Endothelial cell of umbilical vein (primary cell): ENCODE measurements at regions not wholly inside any gene's neighbourhood (a gene's known extent, or its start where the extent isn't known, plus 50 kb on each side); places are given as distances from the start of the nearest gene placed in this dataset.

Source experiments
- BruUV-seq: library from RNA; stranded (reverse); fragments of 400-500 nt; replicated peaks from 2 replicates; lab custom pipeline; 2021; lab: Mats Ljungman, UMichigan
- CTCF ChIA-PET: fragments of 300-600, 350-600 bp; sonication (Branson Sonifier 250); formaldehyde crosslinking; loops from one replicate; lab custom pipeline; 2021; ENCODE audit warnings: antibody characterized with exemption, inconsistent platforms; lab: Charles Lee
- POLR2A ChIA-PET: fragments of 300-600, 350-600 bp; sonication (Branson Sonifier 250); formaldehyde crosslinking; loops from one replicate; lab custom pipeline; 2021; ENCODE audit warnings: antibody characterized with exemption, inconsistent platforms; lab: Charles Lee
- DNase-seq: peaks from one replicate; pipeline ENCODE4 v3.0.0-alpha.2; 2011; ENCODE audit warnings: low read depth, low spot score
- FAIRE-seq: peaks from 2 replicates; lab custom pipeline; 2011; peaks lifted over from hg19 to GRCh38; lab: Jason Lieb, UNC
- H2AFZ ChIP-seq: 2 replicates; pipeline ENCODE4 v1.6.0; 2012; ENCODE audit warnings: low read depth, low read length, control low read depth, inconsistent platforms
- H3K27ac ChIP-seq: 2 replicates; pipeline ENCODE4 v1.5.1; 2011; ENCODE audit warnings: low read depth, mild to moderate bottlenecking, control low read depth, low read length, moderate library complexity; ENCODE audit not compliant: insufficient read depth
- H3K27me3 ChIP-seq, 2 experiments: 2 replicates each; pipeline versions ENCODE4 v1.6.0 to v1.6.1; 2011; ENCODE audit warnings: low read length in 2 of 2, mixed read lengths in 1 of 2; ENCODE audit not compliant: control insufficient read depth in 2 of 2, insufficient read depth in 2 of 2
- H3K36me3 ChIP-seq, 2 experiments: 2 replicates in 1 of 2; 3 replicates in 1 of 2; pipeline ENCODE4 v1.5.1; 2011; ENCODE audit warnings: low read length in 2 of 2, mild to moderate bottlenecking in 1 of 2, moderate library complexity in 1 of 2; ENCODE audit not compliant: control insufficient read depth in 2 of 2, insufficient read depth in 2 of 2; ENCODE audit errors: extremely low read depth in 1 of 2
- H3K4me1 ChIP-seq: 3 replicates; pipeline ENCODE4 v1.5.1; 2011; ENCODE audit warnings: mild to moderate bottlenecking, low read length; ENCODE audit not compliant: control insufficient read depth, insufficient read depth; ENCODE audit errors: extremely low read depth
- H3K4me2 ChIP-seq: 2 replicates; pipeline ENCODE4 v1.6.1; 2011; ENCODE audit warnings: low read length, control low read depth, mixed read lengths; ENCODE audit not compliant: insufficient read depth
- H3K4me3 ChIP-seq, 3 experiments: fragments of 200-600 bp in 1 of 3; sonication (generic), shearing (Covaris generic) in 1 of 3; replicated peaks in 1 of 3; 2 replicates each; pipeline ENCODE4 v1.5.1; 2011 to 2016; ENCODE audit warnings: control low read depth in 3 of 3, low read length in 3 of 3, mild to moderate bottlenecking in 2 of 3, inconsistent platforms in 1 of 3, low read depth in 1 of 3, moderate library complexity in 1 of 3; ENCODE audit not compliant: insufficient read depth in 1 of 3
- H3K79me2 ChIP-seq: 2 replicates; pipeline ENCODE4 v1.6.0; 2012; ENCODE audit warnings: low read length, inconsistent platforms; ENCODE audit not compliant: control insufficient read depth, insufficient read depth
- H3K9ac ChIP-seq: replicated peaks from 2 replicates; pipeline ENCODE3; 2011; ENCODE audit warnings: low read length, control low read depth; ENCODE audit not compliant: insufficient read depth; ENCODE audit errors: extremely low read depth
- H3K9me1 ChIP-seq: replicated peaks from 3 replicates; pipeline ENCODE4 v1.6.0; 2011; ENCODE audit warnings: mild to moderate bottlenecking, low read length; ENCODE audit not compliant: control insufficient read depth, insufficient read depth; ENCODE audit errors: extremely low read depth
- H3K9me3 ChIP-seq: replicated peaks from 2 replicates; pipeline ENCODE4 v1.5.1; 2012; ENCODE audit warnings: low read length, inconsistent platforms; ENCODE audit not compliant: control insufficient read depth, insufficient read depth
- H4K20me1 ChIP-seq: replicated peaks from 2 replicates; pipeline ENCODE3; 2011; ENCODE audit warnings: mild to moderate bottlenecking, low read length; ENCODE audit not compliant: control insufficient read depth, insufficient read depth; ENCODE audit errors: extremely low read depth
- EZH2 ChIP-seq: IDR thresholded peaks from 2 replicates; pipeline ENCODE4 v1.6.1; 2012; ENCODE audit warnings: borderline replicate concordance, low read depth, mild to moderate bottlenecking, moderate library complexity, low read length, inconsistent platforms; ENCODE audit not compliant: severe bottlenecking
- FOS ChIP-seq: IDR thresholded peaks from 2 replicates; pipeline ENCODE4 v1.6.1; 2011; ENCODE audit warnings: mild to moderate bottlenecking, low read length, moderate library complexity, borderline replicate concordance; ENCODE audit not compliant: insufficient read depth
- GATA2 ChIP-seq: IDR thresholded peaks from 2 replicates; pipeline ENCODE4 v1.7.0; 2011; ENCODE audit warnings: low read depth, mild to moderate bottlenecking, moderate library complexity, mixed read lengths, low read length; ENCODE audit not compliant: insufficient read length, insufficient read depth
- JUN ChIP-seq: IDR thresholded peaks from 2 replicates; pipeline ENCODE4 v1.6.1; 2011; ENCODE audit warnings: borderline replicate concordance, low read depth; ENCODE audit not compliant: insufficient read length, insufficient read depth
- POLR2A ChIP-seq: IDR thresholded peaks from 2 replicates; pipeline ENCODE4 v1.6.1; 2012; ENCODE audit warnings: low read depth, mild to moderate bottlenecking, control low read depth, low read length
- dilution Hi-C: fragments of 300-500 bp; cut with MboI; formaldehyde crosslinking; loops from one replicate; pipeline ENCODE4 v1.15.0; 2019; ENCODE audit warnings: low sequenced_read_pairs; ENCODE audit not compliant: extremely low pct_ligation_motif_present
- intact Hi-C: fragments of 100-400 bp; cut with micrococcal nuclease; formaldehyde crosslinking; loops from one replicate; pipeline ENCODE4 v1.10.0; 2022
- TF ChIP-seq, protein P1 (sequence below), 2 donors: IDR thresholded peaks; 1 replicate in 1 of 2; 2 replicates in 1 of 2; pipeline ENCODE4 v1.5.1; 2011; ENCODE audit warnings: low read length in 2 of 2, mild to moderate bottlenecking in 2 of 2, moderate library complexity in 2 of 2, control low read depth in 1 of 2, inconsistent platforms in 1 of 2, low read depth in 1 of 2; ENCODE audit not compliant: insufficient read depth in 1 of 2; ENCODE audit errors: extremely low read depth in 1 of 2
- TF ChIP-seq, protein P2 (sequence below): IDR thresholded peaks from 2 replicates; pipeline ENCODE4 v1.6.1; 2011; ENCODE audit not compliant: insufficient read depth, insufficient read length

DNA sequence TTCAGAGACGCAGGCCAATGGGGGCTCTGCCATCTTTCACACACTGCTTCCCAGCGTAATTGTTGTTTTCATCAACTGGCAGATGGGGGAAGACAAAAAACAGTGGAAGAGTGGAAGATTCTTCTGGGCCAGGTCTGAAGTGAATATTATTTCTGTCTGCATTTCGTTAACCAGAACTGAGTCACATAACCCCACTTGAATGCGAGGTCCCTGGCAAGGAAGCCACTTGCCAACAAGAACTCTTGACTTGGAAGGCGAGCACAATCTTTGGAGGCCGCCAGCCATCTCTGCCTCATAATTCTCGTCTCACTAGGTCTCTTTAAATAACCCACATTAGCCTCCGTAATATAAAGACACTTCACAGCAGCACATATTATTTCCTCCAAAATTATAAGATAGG, 75.4 kb downstream of the CYB561 start:
- Histone ChIP-seq H4K20me1 (no peaks in the 10 kb centered on the region), H3K4me2 (no peak overlapping the region), H3K27me3 (no peaks in the 10 kb centered on the region), H3K9ac (no peak overlapping the region), H3K27ac (no peak overlapping the region), H3K9me3 (no peaks in the 10 kb centered on the region), H3K4me3 (no peak overlapping the region), H3K79me2 (no peaks in the 10 kb centered on the region), H3K4me1 (no peaks in the 10 kb centered on the region), H3K36me3 (no peaks in the 10 kb centered on the region), H2AFZ (no peak overlapping the region), H3K9me1 (no peaks in the 10 kb centered on the region)
- TF ChIP-seq EZH2 (no peak), GATA2 (no peak), FOS (no peak), POLR2A (no peak), JUN (no peak)
- TF ChIP-seq, protein P1, sequence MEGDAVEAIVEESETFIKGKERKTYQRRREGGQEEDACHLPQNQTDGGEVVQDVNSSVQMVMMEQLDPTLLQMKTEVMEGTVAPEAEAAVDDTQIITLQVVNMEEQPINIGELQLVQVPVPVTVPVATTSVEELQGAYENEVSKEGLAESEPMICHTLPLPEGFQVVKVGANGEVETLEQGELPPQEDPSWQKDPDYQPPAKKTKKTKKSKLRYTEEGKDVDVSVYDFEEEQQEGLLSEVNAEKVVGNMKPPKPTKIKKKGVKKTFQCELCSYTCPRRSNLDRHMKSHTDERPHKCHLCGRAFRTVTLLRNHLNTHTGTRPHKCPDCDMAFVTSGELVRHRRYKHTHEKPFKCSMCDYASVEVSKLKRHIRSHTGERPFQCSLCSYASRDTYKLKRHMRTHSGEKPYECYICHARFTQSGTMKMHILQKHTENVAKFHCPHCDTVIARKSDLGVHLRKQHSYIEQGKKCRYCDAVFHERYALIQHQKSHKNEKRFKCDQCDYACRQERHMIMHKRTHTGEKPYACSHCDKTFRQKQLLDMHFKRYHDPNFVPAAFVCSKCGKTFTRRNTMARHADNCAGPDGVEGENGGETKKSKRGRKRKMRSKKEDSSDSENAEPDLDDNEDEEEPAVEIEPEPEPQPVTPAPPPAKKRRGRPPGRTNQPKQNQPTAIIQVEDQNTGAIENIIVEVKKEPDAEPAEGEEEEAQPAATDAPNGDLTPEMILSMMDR (IDR thresholded peaks at IDR 0.05; ENCODE audit: extremely low read depth in 1 of 2, insufficient read depth in 1 of 2, low read depth in 1 of 2, low read length in 2 of 2) = no peak
- TF ChIP-seq, protein P2, sequence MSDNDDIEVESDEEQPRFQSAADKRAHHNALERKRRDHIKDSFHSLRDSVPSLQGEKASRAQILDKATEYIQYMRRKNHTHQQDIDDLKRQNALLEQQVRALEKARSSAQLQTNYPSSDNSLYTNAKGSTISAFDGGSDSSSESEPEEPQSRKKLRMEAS = no peak
- FAIRE-seq (no peak), DNase-seq (no peak)
- no TSS peak for BruUV-seq
- intact Hi-C loops (no loop called here), dilution Hi-C loops (no loop called here)
- POLR2A ChIA-PET = no interaction called here
- CTCF ChIA-PET = no interaction called here
